ENCODE measurements at regions not wholly inside any gene's neighbourhood (a gene's known extent, or its start where the extent isn't known, plus 50 kb on each side); places are given as distances from the start of the nearest gene placed in this dataset.

GRCh38 chr10:27621461-27621860 is 117.4 kb downstream of the RAB18 start:
- TF ChIP-seq, protein P1, sequence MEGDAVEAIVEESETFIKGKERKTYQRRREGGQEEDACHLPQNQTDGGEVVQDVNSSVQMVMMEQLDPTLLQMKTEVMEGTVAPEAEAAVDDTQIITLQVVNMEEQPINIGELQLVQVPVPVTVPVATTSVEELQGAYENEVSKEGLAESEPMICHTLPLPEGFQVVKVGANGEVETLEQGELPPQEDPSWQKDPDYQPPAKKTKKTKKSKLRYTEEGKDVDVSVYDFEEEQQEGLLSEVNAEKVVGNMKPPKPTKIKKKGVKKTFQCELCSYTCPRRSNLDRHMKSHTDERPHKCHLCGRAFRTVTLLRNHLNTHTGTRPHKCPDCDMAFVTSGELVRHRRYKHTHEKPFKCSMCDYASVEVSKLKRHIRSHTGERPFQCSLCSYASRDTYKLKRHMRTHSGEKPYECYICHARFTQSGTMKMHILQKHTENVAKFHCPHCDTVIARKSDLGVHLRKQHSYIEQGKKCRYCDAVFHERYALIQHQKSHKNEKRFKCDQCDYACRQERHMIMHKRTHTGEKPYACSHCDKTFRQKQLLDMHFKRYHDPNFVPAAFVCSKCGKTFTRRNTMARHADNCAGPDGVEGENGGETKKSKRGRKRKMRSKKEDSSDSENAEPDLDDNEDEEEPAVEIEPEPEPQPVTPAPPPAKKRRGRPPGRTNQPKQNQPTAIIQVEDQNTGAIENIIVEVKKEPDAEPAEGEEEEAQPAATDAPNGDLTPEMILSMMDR (IDR thresholded peaks at IDR 0.05): no peak
- no peak overlapping the region for H3K4me3 ChIP-seq
- no peak for FAIRE-seq
- no peaks in the 10 kb centered on the region for H3K36me3 ChIP-seq
- H3K9me3 ChIP-seq: no peaks in the 10 kb centered on the region
- intact Hi-C loops (cut with DNase I): no loop called here
- no peaks in the 10 kb centered on the region for H3K4me1 ChIP-seq
- no peak for ATAC-seq
- no peak for DNase-seq
- WGBS, 2 donors: 47 to 53% methylated on average over 4 of the region's 4 CpGs
- H3K27ac ChIP-seq: no peak overlapping the region
- peaks cover 0 to 7% (median 0%) of the 10 kb centered on the region in 4 donors for H3K27me3 ChIP-seq

- H3K4me1 ChIP-seq: no peaks in the 10 kb centered on the region
- intact Hi-C loops (cut with DNase I): no loop called here
- WGBS, 2 donors: 66 to 74% methylated on average over 1 of the region's 1 CpG
- FAIRE-seq (no peak), DNase-seq (no peak), ATAC-seq (no peak)
- no peak overlapping the region for H3K4me3 ChIP-seq
- no peak overlapping the region for H3K27ac ChIP-seq
- peaks cover 0 to 7% (median 0%) of the 10 kb centered on the region in 4 donors for H3K27me3 ChIP-seq
- TF ChIP-seq, protein P1 (IDR thresholded peaks at IDR 0.05): no peak
- H3K36me3 ChIP-seq: no peaks in the 10 kb centered on the region
- no peaks in the 10 kb centered on the region for H3K9me3 ChIP-seq
These were observed 118.5 kb downstream of the RAB18 start for GRCh38 chr10:27622596-27622995.

Measured in pancreas (tissue), 10 donors.